Fibroblast of lung (primary cell): ENCODE measurements at regions not wholly inside any gene's neighbourhood (a gene's known extent, or its start where the extent isn't known, plus 50 kb on each side); places are given as distances from the start of the nearest gene placed in this dataset.
A peak's percentile ranks its signal among the peaks of the same experiment; 100 is the strongest.

Experiments
- EZH2 ChIP-seq: IDR thresholded peaks from 2 replicates; pipeline ENCODE4 v1.5.1; 2012; ENCODE audit warnings: low read length, control low read depth, mild to moderate bottlenecking; ENCODE audit errors: missing control alignments
- TF ChIP-seq, protein P1 (sequence below), 2 donors: IDR thresholded peaks in 1 of 2; conservative IDR thresholded peaks in 1 of 2; 1 replicate in 1 of 2; 2 replicates in 1 of 2; pipeline ENCODE4 v1.5.1; 2011 to 2012; ENCODE audit warnings: low read length in 2 of 2, control low read depth in 1 of 2, inconsistent platforms in 1 of 2, low read depth in 1 of 2, mild to moderate bottlenecking in 1 of 2

DNA sequence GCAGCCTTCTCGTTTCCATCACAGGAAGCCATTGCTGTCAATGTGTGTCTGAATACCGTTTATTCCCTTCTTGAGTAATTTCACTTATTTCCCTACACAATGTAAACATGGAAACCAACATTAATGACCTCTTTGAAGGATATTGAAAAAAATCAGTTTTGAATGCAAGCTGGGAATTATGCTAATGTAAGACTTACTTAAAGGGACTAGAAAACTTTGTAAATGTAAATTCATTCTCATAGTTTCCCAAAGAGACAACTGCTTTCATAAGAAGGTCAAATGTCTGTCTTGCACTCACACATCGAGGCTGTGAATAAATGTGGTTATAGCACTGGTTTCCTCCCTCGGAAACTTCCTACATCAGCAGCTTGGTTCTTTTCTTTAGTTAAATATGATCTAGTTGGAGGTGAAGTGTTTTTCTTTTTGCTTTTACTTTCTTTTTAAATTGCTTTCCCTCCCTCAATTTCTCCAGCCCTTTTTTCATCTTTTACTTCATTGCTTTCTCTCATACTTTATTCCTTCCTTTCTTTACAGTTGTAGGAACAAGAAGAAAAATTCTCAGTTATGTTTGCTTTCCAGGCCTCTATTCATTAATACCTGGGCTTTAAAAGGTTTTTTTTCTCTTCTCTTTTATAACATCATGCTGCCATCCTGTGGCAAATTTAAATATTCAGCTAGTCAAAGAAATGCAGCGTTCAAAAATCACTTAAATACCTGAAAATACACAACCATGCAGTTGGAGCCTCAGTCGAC, 108.3 kb downstream of the TNFAIP3 start:
- TF ChIP-seq, protein P1, sequence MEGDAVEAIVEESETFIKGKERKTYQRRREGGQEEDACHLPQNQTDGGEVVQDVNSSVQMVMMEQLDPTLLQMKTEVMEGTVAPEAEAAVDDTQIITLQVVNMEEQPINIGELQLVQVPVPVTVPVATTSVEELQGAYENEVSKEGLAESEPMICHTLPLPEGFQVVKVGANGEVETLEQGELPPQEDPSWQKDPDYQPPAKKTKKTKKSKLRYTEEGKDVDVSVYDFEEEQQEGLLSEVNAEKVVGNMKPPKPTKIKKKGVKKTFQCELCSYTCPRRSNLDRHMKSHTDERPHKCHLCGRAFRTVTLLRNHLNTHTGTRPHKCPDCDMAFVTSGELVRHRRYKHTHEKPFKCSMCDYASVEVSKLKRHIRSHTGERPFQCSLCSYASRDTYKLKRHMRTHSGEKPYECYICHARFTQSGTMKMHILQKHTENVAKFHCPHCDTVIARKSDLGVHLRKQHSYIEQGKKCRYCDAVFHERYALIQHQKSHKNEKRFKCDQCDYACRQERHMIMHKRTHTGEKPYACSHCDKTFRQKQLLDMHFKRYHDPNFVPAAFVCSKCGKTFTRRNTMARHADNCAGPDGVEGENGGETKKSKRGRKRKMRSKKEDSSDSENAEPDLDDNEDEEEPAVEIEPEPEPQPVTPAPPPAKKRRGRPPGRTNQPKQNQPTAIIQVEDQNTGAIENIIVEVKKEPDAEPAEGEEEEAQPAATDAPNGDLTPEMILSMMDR (conservative IDR thresholded peaks at IDR 0.05 in 1 of 2, IDR thresholded peaks at IDR 0.05 in 1 of 2; ENCODE audit: low read depth in 1 of 2, low read length in 2 of 2): peak in 1 of 2 donors; percentile 34
- no peak for TF ChIP-seq EZH2
